IPS-20b (cell line): ENCODE measurements at regions not wholly inside any gene's neighbourhood (a gene's known extent, or its start where the extent isn't known, plus 50 kb on each side); places are given as distances from the start of the nearest gene placed in this dataset.
"Not testable (repeated sequence)": the region's sequence is repeated elsewhere in the genome, so short reads cannot be mapped to it uniquely, and the experiment has no call there.

Source experiments
- H3K27ac ChIP-seq: one replicate; pipeline ENCODE4 v1.5.1; 2013; ENCODE audit warnings: low read length
- H3K27me3 ChIP-seq: 2 replicates; pipeline ENCODE4 v1.6.1; 2013; ENCODE audit warnings: mild to moderate bottlenecking, low read length, inconsistent platforms; ENCODE audit not compliant: insufficient read depth
- H3K36me3 ChIP-seq: 2 replicates; pipeline ENCODE4 v1.6.1; 2013; ENCODE audit warnings: low read depth, mild to moderate bottlenecking, inconsistent platforms, low read length, moderate library complexity; ENCODE audit not compliant: insufficient read depth
- H3K4me1 ChIP-seq: 2 replicates; pipeline ENCODE4 v1.6.1; 2013; ENCODE audit warnings: mild to moderate bottlenecking, control low read depth, inconsistent platforms, low read length, moderate library complexity; ENCODE audit not compliant: insufficient read depth
- H3K4me3 ChIP-seq: 2 replicates; pipeline ENCODE4 v1.5.1; 2013; ENCODE audit warnings: mild to moderate bottlenecking, low read length, inconsistent platforms
- H3K9ac ChIP-seq: 2 replicates; pipeline ENCODE4 v1.6.1; 2013; ENCODE audit warnings: low read depth, mild to moderate bottlenecking, inconsistent platforms, low read length, moderate library complexity
- H3K9me3 ChIP-seq: 2 replicates; pipeline ENCODE4 v1.6.1; 2013; ENCODE audit warnings: mild to moderate bottlenecking, low read depth, low read length, inconsistent platforms; ENCODE audit not compliant: insufficient read depth

DNA sequence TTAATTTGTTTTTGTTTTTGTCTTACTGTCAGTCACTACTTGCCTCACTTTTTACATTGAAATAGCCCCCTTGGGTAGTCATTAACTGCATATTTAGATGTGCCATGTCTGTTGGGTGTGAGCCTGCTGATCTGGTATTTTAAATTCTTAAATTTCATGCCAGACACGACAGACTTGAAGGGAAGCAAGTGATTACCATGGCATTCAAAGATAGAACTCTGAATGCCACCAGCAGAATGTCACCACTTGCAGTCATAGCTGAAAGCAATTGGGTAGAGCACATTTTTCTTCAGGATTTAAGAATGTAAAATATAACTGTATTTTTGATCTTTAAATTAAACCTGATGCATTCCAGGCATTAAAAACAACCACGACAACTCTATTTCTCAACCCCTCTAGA is 396.5 kb upstream of the ATP10A start:
- no peaks in the 10 kb centered on the region for H3K27me3 ChIP-seq
- no peak overlapping the region for H3K9ac ChIP-seq
- no peaks in the 10 kb centered on the region for H3K9me3 ChIP-seq
- no peaks in the 10 kb centered on the region for H3K36me3 ChIP-seq
- no peak overlapping the region for H3K27ac ChIP-seq
- H3K4me3 ChIP-seq, result no peak overlapping the region
- H3K4me1 ChIP-seq, result no peaks in the 10 kb centered on the region; the same call in 1 of the 2 replicates

DNA sequence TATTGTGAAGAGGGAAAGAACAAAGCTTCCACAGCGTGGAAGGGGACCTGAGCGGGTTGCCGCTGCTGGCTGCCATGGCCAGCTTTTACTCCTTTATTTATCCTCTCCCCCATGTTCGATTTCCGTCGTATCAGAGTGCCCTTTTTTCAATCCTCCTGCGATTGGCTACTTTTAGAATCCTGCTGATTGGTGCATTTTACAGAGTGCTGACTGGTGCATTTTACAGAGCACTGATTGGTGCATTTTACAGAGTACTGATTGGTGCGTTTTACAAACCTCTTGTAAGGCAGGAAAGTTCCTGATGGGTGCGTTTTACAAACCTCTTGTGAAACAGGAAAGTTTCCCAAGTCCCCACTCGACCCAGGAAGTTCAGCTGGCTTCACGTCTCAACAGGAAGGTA is 381.7 kb upstream of the ATP10A start:
- peaks cover 20% of the 10 kb centered on the region; the same call in 1 of the 2 replicates for H3K4me1 ChIP-seq
- H3K9me3 ChIP-seq, H3K27me3 ChIP-seq, H3K4me3 ChIP-seq, H3K36me3 ChIP-seq, H3K27ac ChIP-seq, H3K9ac ChIP-seq: not testable (repeated sequence)

DNA sequence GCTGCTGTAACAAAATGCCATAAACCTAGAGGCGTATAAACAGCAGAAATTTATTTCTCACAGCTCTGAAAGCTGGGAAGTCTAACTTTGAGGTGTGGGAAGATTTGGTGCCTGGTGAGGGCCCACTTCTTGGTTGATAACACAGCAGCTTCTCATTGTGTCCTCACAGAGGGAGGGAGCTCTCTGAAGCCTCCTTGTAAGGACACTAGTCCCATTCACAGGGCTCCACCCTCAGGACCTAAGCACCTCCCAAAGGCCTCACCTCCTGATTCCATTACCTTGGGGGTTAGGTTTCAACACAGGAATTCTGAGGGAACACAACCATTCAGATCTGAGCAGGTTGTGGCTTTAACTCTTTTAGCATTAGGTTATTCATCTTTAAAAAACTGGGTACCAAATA is 380.3 kb upstream of the ATP10A start:
- H3K27me3 ChIP-seq, result no peaks in the 10 kb centered on the region
- H3K36me3 ChIP-seq, result no peaks in the 10 kb centered on the region
- H3K9me3 ChIP-seq, result no peaks in the 10 kb centered on the region
- H3K4me3 ChIP-seq, result peak overlapping the region; percentile 40; the same call in 1 of the 2 replicates
- H3K27ac ChIP-seq, result peak overlapping the region; percentile 97
- H3K9ac ChIP-seq, result peak overlapping the region; percentile 77
- peaks cover 15% of the 10 kb centered on the region; the same call in 1 of the 2 replicates for H3K4me1 ChIP-seq

DNA sequence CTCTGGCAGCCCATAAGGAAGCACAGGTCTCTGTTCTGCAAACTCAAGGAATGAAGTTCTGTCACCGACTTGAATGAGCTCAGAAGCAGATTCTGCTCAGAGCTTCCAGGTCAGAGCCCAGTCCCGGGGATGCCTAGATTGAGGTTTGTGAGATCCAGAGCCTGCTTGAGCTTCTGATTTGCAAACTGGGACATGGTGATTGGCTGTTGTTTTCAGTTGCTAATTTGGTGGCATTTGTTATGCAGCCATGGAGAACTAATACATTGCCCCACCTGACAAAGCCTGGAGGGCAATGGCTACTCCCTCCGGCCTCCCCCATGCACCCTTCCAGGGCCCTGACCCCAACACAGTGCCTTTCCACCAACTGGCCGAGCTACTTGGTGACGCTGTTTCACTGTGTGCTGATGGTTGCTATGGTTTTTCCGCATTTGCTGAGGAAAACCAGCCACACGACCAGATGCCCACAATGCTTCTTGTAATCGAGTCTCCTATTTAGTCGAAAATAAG is 379.5 kb upstream of the ATP10A start:
- H3K27me3 ChIP-seq, result no peaks in the 10 kb centered on the region
- H3K4me1 ChIP-seq, result peaks cover 15% of the 10 kb centered on the region; the same call in 1 of the 2 replicates
- no peaks in the 10 kb centered on the region for H3K36me3 ChIP-seq
- H3K9me3 ChIP-seq, result no peaks in the 10 kb centered on the region
- peak overlapping the region; percentile 77; the same call in 1 of the 2 replicates for H3K9ac ChIP-seq
- peak overlapping the region; percentile 40; the same call in 1 of the 2 replicates for H3K4me3 ChIP-seq
- H3K27ac ChIP-seq, result peak overlapping the region; percentile 97

DNA sequence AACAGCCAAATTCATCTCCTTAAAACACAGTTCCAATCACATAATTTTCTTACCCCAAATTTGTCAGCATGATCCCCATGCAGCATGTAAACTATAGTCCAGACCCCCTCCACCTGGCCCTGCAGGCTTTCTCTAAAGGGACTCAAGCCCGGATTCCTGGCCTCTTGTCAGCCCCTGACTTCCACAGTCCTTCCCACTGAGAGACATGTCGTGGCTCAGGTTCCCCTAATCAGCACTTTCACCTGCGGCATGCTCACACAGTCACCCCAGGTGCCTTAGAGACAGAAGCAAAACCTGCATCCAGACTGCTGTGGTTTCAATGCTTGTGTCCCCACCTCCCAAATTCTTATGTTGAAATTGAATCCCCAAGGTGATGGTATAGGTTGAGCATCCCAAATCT is 372.7 kb upstream of the ATP10A start:
- Histone ChIP-seq H3K4me3 (peak overlapping the region; percentile 39), H3K9ac (peak overlapping the region; percentile 62), H3K27ac (peak overlapping the region; percentile 95)

DNA sequence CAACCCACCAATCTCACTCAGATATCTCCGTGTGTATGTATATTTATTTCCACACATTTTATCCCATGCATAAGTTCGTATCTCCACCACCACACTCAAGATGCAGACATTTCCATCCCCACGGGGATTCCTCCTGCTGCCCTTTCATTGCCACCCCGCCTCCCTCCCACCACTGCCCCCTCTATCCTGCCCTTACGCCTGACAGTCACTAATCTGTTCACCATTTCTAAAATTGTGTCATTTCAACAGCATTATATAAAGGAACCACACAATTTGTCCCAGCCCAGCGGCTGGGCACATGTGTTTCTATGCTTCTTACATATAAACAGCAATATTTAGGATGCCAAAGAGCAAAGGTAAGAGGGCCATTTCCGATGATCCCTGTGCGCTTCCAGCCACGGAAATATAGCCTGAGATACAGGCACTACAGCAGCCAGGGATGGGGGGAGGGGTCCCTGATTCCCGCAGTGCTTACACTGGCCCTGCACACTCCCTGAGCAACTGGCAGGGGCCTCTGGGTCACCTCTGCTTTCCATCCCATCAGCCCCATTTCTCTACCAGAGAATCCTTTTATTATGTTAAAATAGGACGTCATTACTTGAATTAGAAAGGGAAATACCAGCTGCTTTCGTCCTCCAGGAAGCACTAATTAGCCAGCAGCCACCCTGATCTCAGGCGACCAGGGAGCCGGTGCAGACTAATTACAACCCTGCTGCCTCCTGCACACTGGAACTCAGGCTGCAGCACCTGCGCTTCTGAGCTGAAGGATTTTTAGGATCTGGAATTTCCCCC is 372.0 kb upstream of the ATP10A start:
- H3K4me1 ChIP-seq, result peaks cover 53% of the 10 kb centered on the region; the same call in 1 of the 2 replicates
- H3K4me3 ChIP-seq, result peak overlapping the region; percentile 39
- peak overlapping the region; percentile 62 for H3K9ac ChIP-seq
- no peaks in the 10 kb centered on the region for H3K27me3 ChIP-seq
- H3K9me3 ChIP-seq, result no peaks in the 10 kb centered on the region
- H3K27ac ChIP-seq, result peak overlapping the region; percentile 95
- H3K36me3 ChIP-seq, result no peaks in the 10 kb centered on the region

More for the DNA sequence above, 372.7 kb upstream of the ATP10A start:
- no peaks in the 10 kb centered on the region for H3K36me3 ChIP-seq
- peaks cover 50% of the 10 kb centered on the region; the same call in 1 of the 2 replicates for H3K4me1 ChIP-seq
- H3K27me3 ChIP-seq, result no peaks in the 10 kb centered on the region
- no peaks in the 10 kb centered on the region for H3K9me3 ChIP-seq

DNA sequence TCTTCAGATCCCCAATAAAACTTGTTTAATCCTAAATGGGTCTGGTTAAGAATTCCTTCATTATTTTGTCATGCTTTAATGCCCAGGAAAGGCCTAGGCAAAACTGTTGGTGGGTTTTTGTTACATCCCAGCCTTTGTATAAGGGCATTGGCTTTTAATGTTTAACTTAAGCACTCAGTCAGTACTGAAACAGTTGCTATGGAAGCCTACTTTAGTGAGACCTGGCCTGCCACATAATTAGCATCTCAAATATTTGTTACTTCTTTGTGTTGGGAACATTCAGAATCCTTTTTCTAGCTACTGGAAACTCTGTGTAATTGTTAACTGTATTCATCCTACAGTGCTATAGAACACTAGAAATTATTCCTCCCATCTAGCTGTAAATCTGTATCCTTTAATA is 369.6 kb upstream of the ATP10A start:
- H3K36me3 ChIP-seq, result no peaks in the 10 kb centered on the region
- H3K4me1 ChIP-seq, result peaks cover 56% of the 10 kb centered on the region; the same call in 1 of the 2 replicates
- H3K9me3 ChIP-seq, result no peaks in the 10 kb centered on the region
- no peak overlapping the region for H3K4me3 ChIP-seq
- H3K9ac ChIP-seq, result no peak overlapping the region
- no peaks in the 10 kb centered on the region for H3K27me3 ChIP-seq
- no peak overlapping the region for H3K27ac ChIP-seq

DNA sequence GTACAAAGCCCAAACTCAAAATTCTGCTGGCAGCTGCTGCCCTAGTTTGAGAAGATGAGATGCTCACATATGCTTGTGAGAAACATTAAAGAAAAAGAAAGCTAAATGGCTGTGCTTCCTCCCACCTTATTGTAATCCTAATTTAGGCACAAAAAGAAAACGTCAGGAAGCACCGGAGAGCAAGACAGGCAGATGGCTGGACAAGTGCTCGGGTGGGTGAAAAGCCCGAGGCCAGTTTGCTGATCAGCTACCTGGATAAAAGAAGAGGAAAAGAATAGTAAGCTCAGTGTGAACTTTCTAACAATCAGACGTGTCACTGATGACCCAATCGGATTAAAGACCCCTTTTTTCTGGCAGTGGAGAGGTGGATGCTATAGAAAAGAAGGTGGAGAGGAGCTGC is 368.0 kb upstream of the ATP10A start:
- H3K27me3 ChIP-seq, result no peaks in the 10 kb centered on the region
- no peaks in the 10 kb centered on the region for H3K36me3 ChIP-seq
- H3K4me3 ChIP-seq, result no peak overlapping the region
- H3K9me3 ChIP-seq, result no peaks in the 10 kb centered on the region
- H3K27ac ChIP-seq, result peak overlapping the region; percentile 11
- H3K4me1 ChIP-seq, result peaks cover 48% of the 10 kb centered on the region; the same call in 1 of the 2 replicates
- peak overlapping the region; percentile 12; the same call in 1 of the 2 replicates for H3K9ac ChIP-seq

DNA sequence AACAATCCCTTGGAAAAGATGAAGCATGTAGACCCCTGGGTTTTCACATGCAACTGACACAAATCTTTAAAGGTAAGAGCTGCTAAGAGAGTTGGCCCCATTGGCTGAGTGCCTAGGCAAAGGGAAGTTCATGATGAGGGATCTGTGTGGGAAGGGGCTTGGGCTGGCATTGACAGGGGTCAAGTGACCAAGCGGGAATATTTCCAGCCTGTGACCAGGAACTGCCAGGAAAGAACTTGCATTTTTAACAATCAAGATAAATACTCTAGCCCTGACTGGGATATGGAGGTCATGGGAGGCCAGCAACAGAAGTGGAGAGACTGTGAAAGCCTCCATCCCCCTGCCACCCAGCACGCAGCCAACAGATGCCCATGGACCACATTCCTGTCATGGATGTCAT is 361.1 kb upstream of the ATP10A start:
- Histone ChIP-seq H3K36me3 (no peaks in the 10 kb centered on the region), H3K27ac (no peak overlapping the region), H3K9me3 (no peaks in the 10 kb centered on the region), H3K9ac (no peak overlapping the region), H3K4me1 (peaks cover 7% of the 10 kb centered on the region; the same call in 1 of the 2 replicates), H3K4me3 (no peak overlapping the region), H3K27me3 (no peaks in the 10 kb centered on the region)

DNA sequence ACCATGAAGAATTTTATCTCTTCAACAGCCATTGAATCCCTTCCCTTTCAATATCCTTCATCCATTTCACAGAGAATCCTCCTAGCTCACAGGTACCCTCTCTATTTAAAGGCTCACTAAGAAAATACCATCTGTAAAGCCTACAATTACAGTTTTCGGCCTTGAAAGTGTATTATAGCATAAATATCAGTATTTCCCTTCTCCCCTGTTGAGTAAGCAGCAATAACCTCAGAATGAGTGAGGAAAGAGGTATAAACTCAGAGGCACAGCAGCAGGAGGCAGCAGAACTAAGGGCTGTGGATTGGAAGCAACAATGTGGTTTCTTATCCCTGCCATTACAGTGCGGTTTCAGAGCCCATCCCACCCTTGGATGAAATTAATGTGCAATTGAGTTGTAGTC is 360.6 kb upstream of the ATP10A start:
- Histone ChIP-seq H3K4me1 (peaks cover 7% of the 10 kb centered on the region; the same call in 1 of the 2 replicates), H3K27me3 (no peaks in the 10 kb centered on the region), H3K36me3 (no peaks in the 10 kb centered on the region), H3K9me3 (no peaks in the 10 kb centered on the region), H3K9ac (no peak overlapping the region), H3K27ac (no peak overlapping the region), H3K4me3 (no peak overlapping the region)

DNA sequence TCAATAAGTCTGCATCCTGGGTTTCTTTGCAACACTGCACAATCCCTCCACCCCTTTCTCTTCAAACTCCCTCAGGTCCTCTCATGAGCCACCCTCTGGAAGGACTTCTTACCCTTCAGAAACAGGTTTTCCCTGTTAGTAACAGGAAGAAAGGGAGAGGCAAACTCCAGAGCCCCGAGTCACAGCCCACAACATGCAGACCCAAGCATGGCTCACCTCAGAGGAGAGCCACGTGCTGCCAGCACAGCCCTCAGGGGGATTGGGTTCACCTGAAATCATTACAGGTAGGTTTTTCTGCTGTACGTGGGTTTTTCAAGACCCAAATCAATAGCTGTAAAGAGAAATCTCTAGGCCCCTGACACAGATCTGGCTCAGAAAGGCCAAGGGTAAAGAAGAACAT is 359.7 kb upstream of the ATP10A start:
- H3K4me1 ChIP-seq, result peaks cover 4% of the 10 kb centered on the region; the same call in 1 of the 2 replicates
- no peak overlapping the region for H3K9ac ChIP-seq
- H3K9me3 ChIP-seq, result no peaks in the 10 kb centered on the region
- H3K27ac ChIP-seq, result no peak overlapping the region
- no peaks in the 10 kb centered on the region for H3K27me3 ChIP-seq
- H3K36me3 ChIP-seq, result no peaks in the 10 kb centered on the region
- no peak overlapping the region for H3K4me3 ChIP-seq

DNA sequence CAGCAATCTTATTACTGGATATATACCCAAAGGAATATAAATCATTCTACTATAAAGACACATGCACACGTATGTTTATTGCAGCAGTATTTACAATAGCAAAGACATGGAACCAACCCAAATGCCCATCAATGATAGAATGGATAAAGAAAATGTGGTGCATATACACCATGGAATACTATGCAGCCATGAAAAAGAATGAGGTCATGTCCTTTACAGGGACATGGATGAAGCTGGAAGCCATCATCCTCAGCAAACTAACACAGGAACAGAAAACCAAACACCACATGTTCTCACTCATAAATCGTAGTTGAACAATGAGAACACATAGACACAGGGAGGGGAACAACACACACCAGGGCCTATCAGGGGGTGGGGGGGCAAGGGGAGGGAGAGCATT is 353.9 kb upstream of the ATP10A start:
- not testable (repeated sequence) for H3K4me3 ChIP-seq, H3K4me1 ChIP-seq, H3K9ac ChIP-seq, H3K9me3 ChIP-seq, H3K27ac ChIP-seq, H3K27me3 ChIP-seq, H3K36me3 ChIP-seq
